TTC549 (cell line): ENCODE measurements at regions not wholly inside any gene's neighbourhood (a gene's known extent, or its start where the extent isn't known, plus 50 kb on each side); places are given as distances from the start of the nearest gene placed in this dataset.

Source experiments
- FAIRE-seq: peaks from 2 replicates; lab custom pipeline; 2012; peaks lifted over from hg19 to GRCh38; lab: Jason Lieb, UNC

- no peak for FAIRE-seq
These were observed 614.6 kb upstream of the ITGA1 start for GRCh38 chr5:52173133-52173532.

- no peak for FAIRE-seq
These were observed 610.5 kb upstream of the ITGA1 start for GRCh38 chr5:52177193-52177592.

- no peak for FAIRE-seq
These were observed 606.3 kb upstream of the ITGA1 start for GRCh38 chr5:52181403-52181802.

DNA sequence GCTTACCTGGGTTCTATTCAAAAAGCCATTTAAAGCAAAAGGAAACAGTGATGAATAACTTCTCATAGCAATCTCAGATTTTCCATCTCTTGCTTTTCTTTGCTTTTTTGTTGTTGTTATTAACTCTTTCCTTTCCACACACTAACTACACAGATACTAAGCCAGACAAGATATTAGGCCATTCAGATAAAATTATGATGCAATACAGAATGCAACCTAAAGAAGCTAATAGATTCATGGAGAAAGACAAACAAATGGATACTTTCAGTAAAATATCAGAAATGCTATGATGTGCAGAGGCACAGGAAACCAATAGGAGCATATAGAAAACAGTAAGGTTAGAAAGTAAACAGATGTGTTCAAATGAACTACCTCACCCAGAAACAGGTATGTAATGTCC is 597.0 kb upstream of the ITGA1 start:
- no peak for FAIRE-seq

DNA sequence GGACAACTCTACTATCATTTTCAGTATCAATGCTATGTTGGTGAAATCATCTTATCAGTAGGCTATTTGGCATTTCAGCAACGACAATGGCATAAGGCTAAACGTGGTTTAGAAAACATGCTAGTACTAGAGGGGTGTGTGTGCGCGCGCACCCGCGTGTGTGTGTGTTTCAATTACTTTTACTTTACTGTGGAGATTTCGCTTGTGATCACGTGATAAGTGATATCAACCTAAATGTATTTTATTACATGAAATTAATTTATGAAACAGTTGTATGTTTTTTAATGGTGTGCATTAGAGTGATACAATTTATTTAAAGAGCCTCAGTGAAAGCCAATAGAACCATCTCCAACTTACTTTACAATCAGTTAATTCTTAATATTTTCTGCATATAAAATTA is 587.9 kb upstream of the ITGA1 start:
- FAIRE-seq: no peak

DNA sequence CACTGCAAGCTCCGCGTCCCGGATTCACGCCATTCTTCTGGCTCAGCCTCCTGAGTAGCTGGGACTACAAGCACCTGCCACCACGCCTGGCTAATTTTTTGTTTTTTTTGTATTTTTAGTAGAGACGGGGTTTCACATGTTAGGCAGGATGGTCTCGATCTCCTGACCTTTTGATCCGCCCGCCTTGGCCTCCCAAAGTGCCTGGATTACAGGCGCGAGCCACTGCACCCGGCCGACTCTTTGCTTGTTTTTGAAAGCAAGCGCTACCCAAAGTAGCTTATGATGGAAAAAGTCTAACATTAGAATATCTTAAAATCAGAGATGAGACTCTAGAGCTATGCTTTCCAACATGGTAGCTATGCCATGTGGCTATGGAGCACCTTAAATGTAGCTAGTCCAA is 585.5 kb upstream of the ITGA1 start:
- no peak for FAIRE-seq

DNA sequence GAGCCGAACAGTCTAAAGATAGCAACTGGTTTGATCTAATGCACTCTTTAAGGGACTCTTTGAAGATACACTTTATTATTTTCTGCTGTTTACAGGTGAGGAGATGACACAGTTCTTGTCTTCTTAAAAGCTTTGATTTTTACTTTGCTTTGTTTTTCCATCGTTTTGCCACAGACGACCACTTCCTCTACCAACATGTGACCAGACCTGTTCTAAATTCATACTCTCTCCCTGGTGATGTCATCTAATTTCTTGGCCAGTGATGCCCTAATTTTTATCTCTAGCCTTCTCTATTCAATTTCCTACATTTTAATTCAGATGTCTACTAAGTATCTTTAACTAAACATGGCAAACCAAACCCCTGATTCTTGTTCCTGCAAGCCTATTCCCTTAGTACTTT is 583.4 kb upstream of the ITGA1 start:
- FAIRE-seq: no peak
